Progenitor cell of endocrine pancreas (in vitro differentiated cells): ENCODE measurements at regions not wholly inside any gene's neighbourhood (a gene's known extent, or its start where the extent isn't known, plus 50 kb on each side); places are given as distances from the start of the nearest gene placed in this dataset.

Experiments used
- DNase-seq: peaks from one replicate; pipeline ENCODE4 v3.0.0; 2021; ENCODE audit warnings: low spot score; ENCODE audit not compliant: unreplicated experiment
- H3K27ac Mint-ChIP-seq: 2 replicates; pipeline ENCODE4 v1.8.0; 2021; ENCODE audit warnings: mild to moderate bottlenecking, moderate library complexity, mixed read lengths
- H3K27me3 Mint-ChIP-seq: 2 replicates; pipeline ENCODE4 v1.8.0; 2021; ENCODE audit warnings: mixed read lengths
- H3K36me3 Mint-ChIP-seq: 2 replicates; pipeline ENCODE4 v1.8.0; 2022; ENCODE audit warnings: mixed read lengths; ENCODE audit not compliant: insufficient read depth
- H3K4me1 Mint-ChIP-seq: 2 replicates; pipeline ENCODE4 v1.8.0; 2021; ENCODE audit warnings: low read depth, mixed read lengths
- H3K4me3 Mint-ChIP-seq: 2 replicates; pipeline ENCODE4 v1.8.0; 2021; ENCODE audit warnings: low read depth, mild to moderate bottlenecking, moderate library complexity, mixed read lengths
- H3K9me3 Mint-ChIP-seq: 2 replicates; pipeline ENCODE4 v1.8.0; 2021; ENCODE audit warnings: low read depth, mixed read lengths
- CTCF ChIP-seq: fragments of 200-600 bp; sonication (generic); IDR thresholded peaks from one replicate; pipeline ENCODE4 v1.5.0; 2021; ENCODE audit warnings: antibody characterized with exemption, mild to moderate bottlenecking; ENCODE audit not compliant: unreplicated experiment

- Mint-ChIP-seq H3K36me3 (no peaks in the 10 kb centered on the region), H3K27me3 (no peaks in the 10 kb centered on the region)
These were observed 409.1 kb downstream of the FGF9 start for GRCh38 chr13:22079961-22080360.

GRCh38 chr13:22080832-22081231 lies 410.0 kb downstream of the FGF9 start:
- no peak for DNase-seq
- TF ChIP-seq CTCF = no peak
- H3K27ac Mint-ChIP-seq = no peak overlapping the region
- H3K27me3 Mint-ChIP-seq = no peaks in the 10 kb centered on the region
- H3K4me3 Mint-ChIP-seq = no peak overlapping the region
- H3K4me1 Mint-ChIP-seq = peaks cover 32% of the 10 kb centered on the region
- no peaks in the 10 kb centered on the region for H3K36me3 Mint-ChIP-seq
- H3K9me3 Mint-ChIP-seq = no peaks in the 10 kb centered on the region

More at GRCh38 chr13:22079961-22080360, 409.1 kb downstream of the FGF9 start:
- no peak for DNase-seq
- Mint-ChIP-seq H3K4me3 (no peak overlapping the region), H3K4me1 (peaks cover 32% of the 10 kb centered on the region), H3K9me3 (no peaks in the 10 kb centered on the region), H3K27ac (no peak overlapping the region)
- no peak for TF ChIP-seq CTCF

- H3K27me3 Mint-ChIP-seq = no peaks in the 10 kb centered on the region
- H3K9me3 Mint-ChIP-seq = no peaks in the 10 kb centered on the region
- DNase-seq = no peak
- H3K36me3 Mint-ChIP-seq = no peaks in the 10 kb centered on the region
- peaks cover 29% of the 10 kb centered on the region for H3K4me1 Mint-ChIP-seq
- H3K4me3 Mint-ChIP-seq = no peak overlapping the region
- H3K27ac Mint-ChIP-seq = no peak overlapping the region
- TF ChIP-seq CTCF = no peak
These were observed 410.6 kb downstream of the FGF9 start for GRCh38 chr13:22081430-22081829.

GRCh38 chr13:22082030-22082429 lies 411.2 kb downstream of the FGF9 start:
- H3K4me1 Mint-ChIP-seq = peaks cover 25% of the 10 kb centered on the region
- no peak for DNase-seq
- no peaks in the 10 kb centered on the region for H3K36me3 Mint-ChIP-seq
- no peak for TF ChIP-seq CTCF
- H3K27ac Mint-ChIP-seq = no peak overlapping the region
- no peaks in the 10 kb centered on the region for H3K27me3 Mint-ChIP-seq
- H3K9me3 Mint-ChIP-seq = no peaks in the 10 kb centered on the region
- H3K4me3 Mint-ChIP-seq = no peak overlapping the region

GRCh38 chr13:22082437-22083100 lies 411.7 kb downstream of the FGF9 start:
- H3K27me3 Mint-ChIP-seq = no peaks in the 10 kb centered on the region
- no peak overlapping the region for H3K4me3 Mint-ChIP-seq
- H3K36me3 Mint-ChIP-seq = no peaks in the 10 kb centered on the region
- DNase-seq = no peak
- no peak overlapping the region for H3K27ac Mint-ChIP-seq
- no peak for TF ChIP-seq CTCF
- H3K9me3 Mint-ChIP-seq = no peaks in the 10 kb centered on the region
- H3K4me1 Mint-ChIP-seq = peaks cover 20% of the 10 kb centered on the region
